Stimulated activated CD4-positive, alpha-beta T cell treated with anti-CD3 and anti-CD28 coated beads, TNF-alpha, amount 100 ng/mL, for 1 hour (primary cell): ENCODE measurements at regions not wholly inside any gene's neighbourhood (a gene's known extent, or its start where the extent isn't known, plus 50 kb on each side); places are given as distances from the start of the nearest gene placed in this dataset.
"Not testable (repeated sequence)": the region's sequence is repeated elsewhere in the genome, so short reads cannot be mapped to it uniquely, and the experiment has no call there.

ENCODE experiments used
- DNase-seq, 3 donors: peaks; one replicate each; pipeline ENCODE4 v3.0.0-alpha.2; 2020; ENCODE audit warnings: low read depth in 3 of 3, low spot score in 1 of 3

- peak; percentile 93 to 99 (median 97) for DNase-seq
Measured at GRCh38 chr11:67805253-67806126, 131.1 kb upstream of the ALDH3B2 start.

GRCh38 chr11:67804435-67805252, 130.2 kb upstream of the ALDH3B2 start:
- not testable (repeated sequence) for DNase-seq

GRCh38 chr11:67803519-67803918, 129.1 kb upstream of the ALDH3B2 start:
- DNase-seq, result not testable (repeated sequence)

GRCh38 chr11:67803055-67803454, 128.6 kb upstream of the ALDH3B2 start:
- not testable (repeated sequence) for DNase-seq

- not testable (repeated sequence) for DNase-seq
Measured at GRCh38 chr11:67802623-67803022, 128.2 kb upstream of the ALDH3B2 start.

- not testable (repeated sequence) for DNase-seq
Measured at GRCh38 chr11:67801397-67801796, 127.0 kb upstream of the ALDH3B2 start.

GRCh38 chr11:67800591-67800990, 126.2 kb upstream of the ALDH3B2 start:
- not testable (repeated sequence) for DNase-seq

GRCh38 chr11:67799808-67800207, 125.4 kb upstream of the ALDH3B2 start:
- not testable (repeated sequence) for DNase-seq

- not testable (repeated sequence) for DNase-seq
Measured at GRCh38 chr11:67797726-67798521, 123.5 kb upstream of the ALDH3B2 start.

- no peak for DNase-seq
Measured at GRCh38 chr11:67795746-67796145, 121.3 kb upstream of the ALDH3B2 start.

- DNase-seq, result not testable (repeated sequence)
Measured at GRCh38 chr11:67793750-67794149, 119.3 kb upstream of the ALDH3B2 start.

- DNase-seq, result peak in 2 of 3 donors; percentile 25 to 27
Measured at GRCh38 chr11:67792273-67792990, 118.0 kb upstream of the ALDH3B2 start.

GRCh38 chr11:67791598-67792170, 117.3 kb upstream of the ALDH3B2 start:
- not testable (repeated sequence) for DNase-seq

- DNase-seq, result not testable (repeated sequence)
Measured at GRCh38 chr11:67788341-67788695, 113.9 kb upstream of the ALDH3B2 start.

- DNase-seq, result not testable (repeated sequence)
Measured at GRCh38 chr11:67787681-67788340, 113.4 kb upstream of the ALDH3B2 start.

- not testable (repeated sequence) for DNase-seq
Measured at GRCh38 chr11:67781967-67782366, 107.5 kb upstream of the ALDH3B2 start.

GRCh38 chr11:67781506-67781905, 107.1 kb upstream of the ALDH3B2 start:
- not testable (repeated sequence) for DNase-seq

- DNase-seq, result no peak
Measured at GRCh38 chr11:67780056-67780455, 105.6 kb upstream of the ALDH3B2 start.

GRCh38 chr11:67779189-67779875, 104.9 kb upstream of the ALDH3B2 start:
- not testable (repeated sequence) for DNase-seq
